RWPE1 (cell line): ENCODE measurements at regions not wholly inside any gene's neighbourhood (a gene's known extent, or its start where the extent isn't known, plus 50 kb on each side); places are given as distances from the start of the nearest gene placed in this dataset.

Experiments used
- CTCF ChIA-PET: fragments of 350-600 bp; sonication (Branson Sonifier 250); formaldehyde crosslinking; extraction: SDS; loops from one replicate; lab custom pipeline; 2021; lab: Yijun Ruan, JAX
- POLR2A ChIA-PET: fragments of 400-600 bp; formaldehyde crosslinking; extraction: SDS; loops from one replicate; lab custom pipeline; 2020; ENCODE audit warnings: antibody characterized with exemption; ENCODE audit not compliant: low non-redundant PET; lab: Yijun Ruan, JAX
- DNase-seq: peaks from one replicate; pipeline ENCODE4 v3.0.0; 2012; ENCODE audit warnings: low spot score
- H3K27ac ChIP-seq: fragments of 450-650 bp; 2 replicates; pipeline ENCODE4 v1.5.1; 2017
- TF ChIP-seq, protein P1 (sequence below): fragments of 450-650 bp; conservative IDR thresholded peaks from 2 replicates; pipeline ENCODE4 v1.5.1; 2017; ENCODE audit warnings: low read depth, mild to moderate bottlenecking

DNA sequence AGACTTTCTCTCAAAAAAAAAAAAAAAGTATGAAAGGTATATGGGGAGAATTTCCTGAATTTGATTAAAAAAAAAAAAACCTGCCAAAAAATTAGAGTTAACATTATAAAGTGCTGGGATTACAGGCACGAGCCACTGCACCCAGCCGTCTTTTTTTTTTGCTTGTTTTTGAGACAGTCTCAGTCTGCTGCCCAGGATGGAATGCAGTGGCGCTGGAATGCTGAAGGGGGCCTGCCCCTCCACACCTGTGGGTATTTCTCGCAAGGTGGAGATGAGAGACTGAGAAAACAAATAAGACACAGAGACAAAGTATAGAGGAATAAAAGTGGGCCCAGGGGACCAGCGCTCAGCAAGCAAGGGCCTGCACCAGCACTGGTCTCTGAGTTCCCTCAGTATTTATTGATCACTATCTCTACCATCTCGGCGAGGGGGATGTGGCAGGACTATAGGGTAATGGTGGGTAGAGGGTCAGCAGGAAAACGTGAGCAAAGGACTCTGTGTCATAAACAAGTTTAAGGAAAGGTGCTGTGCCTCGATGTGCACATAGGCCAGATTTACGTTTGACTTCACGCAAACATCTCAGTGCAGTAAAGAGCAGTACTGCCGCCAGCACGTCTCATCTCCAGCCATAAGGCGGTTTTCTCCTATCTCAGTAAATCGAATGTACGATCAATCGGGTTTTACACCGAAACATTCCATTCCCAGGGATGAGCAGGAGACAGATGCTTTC lies 117.2 kb downstream of the GOSR1 start:
- ChIA-PET CTCF (no interaction called here), POLR2A (no interaction called here)
- no peak overlapping the region for H3K27ac ChIP-seq
- TF ChIP-seq, protein P1, sequence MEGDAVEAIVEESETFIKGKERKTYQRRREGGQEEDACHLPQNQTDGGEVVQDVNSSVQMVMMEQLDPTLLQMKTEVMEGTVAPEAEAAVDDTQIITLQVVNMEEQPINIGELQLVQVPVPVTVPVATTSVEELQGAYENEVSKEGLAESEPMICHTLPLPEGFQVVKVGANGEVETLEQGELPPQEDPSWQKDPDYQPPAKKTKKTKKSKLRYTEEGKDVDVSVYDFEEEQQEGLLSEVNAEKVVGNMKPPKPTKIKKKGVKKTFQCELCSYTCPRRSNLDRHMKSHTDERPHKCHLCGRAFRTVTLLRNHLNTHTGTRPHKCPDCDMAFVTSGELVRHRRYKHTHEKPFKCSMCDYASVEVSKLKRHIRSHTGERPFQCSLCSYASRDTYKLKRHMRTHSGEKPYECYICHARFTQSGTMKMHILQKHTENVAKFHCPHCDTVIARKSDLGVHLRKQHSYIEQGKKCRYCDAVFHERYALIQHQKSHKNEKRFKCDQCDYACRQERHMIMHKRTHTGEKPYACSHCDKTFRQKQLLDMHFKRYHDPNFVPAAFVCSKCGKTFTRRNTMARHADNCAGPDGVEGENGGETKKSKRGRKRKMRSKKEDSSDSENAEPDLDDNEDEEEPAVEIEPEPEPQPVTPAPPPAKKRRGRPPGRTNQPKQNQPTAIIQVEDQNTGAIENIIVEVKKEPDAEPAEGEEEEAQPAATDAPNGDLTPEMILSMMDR: no peak
- DNase-seq: no peak

DNA sequence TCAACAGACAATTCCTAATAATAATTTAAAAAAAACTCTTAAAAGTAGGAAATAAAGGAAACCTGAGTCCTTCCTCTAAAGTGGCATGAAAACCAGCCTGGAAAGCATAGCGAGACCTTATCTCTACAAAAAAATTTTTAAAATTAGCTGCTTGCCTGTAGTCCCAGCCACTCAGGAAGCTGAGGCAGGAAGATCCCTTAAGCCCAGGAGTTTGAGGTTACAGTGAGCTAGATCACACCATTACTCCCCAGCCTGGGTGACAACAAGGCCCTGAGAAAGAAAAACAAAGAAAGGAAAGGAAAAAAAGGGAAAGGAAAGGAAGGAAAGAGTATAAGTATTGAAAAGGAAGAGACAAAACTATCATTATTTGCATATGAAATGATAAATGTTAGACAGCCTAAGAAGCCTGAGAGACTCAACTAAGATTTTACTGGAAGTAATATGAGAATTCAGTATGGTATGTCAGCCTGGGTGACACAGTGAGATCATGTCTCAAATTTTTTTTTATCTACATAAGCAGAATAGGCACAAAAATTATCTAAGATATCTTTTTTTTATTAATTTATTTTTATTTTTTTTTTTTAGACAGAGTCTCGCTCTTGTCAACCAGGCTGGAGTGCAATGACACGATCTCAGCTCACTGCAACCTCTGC lies 113.0 kb downstream of the GOSR1 start:
- DNase-seq: no peak
- CTCF ChIA-PET: interaction anchor here (0.7 kb wide), 1 partner anchor 46 kb away, joined by 3 read pairs; no protein-coding TSS in a partner anchor
- TF ChIP-seq, protein P1: no peak
- H3K27ac ChIP-seq: no peak overlapping the region
- POLR2A ChIA-PET: no interaction called here

DNA sequence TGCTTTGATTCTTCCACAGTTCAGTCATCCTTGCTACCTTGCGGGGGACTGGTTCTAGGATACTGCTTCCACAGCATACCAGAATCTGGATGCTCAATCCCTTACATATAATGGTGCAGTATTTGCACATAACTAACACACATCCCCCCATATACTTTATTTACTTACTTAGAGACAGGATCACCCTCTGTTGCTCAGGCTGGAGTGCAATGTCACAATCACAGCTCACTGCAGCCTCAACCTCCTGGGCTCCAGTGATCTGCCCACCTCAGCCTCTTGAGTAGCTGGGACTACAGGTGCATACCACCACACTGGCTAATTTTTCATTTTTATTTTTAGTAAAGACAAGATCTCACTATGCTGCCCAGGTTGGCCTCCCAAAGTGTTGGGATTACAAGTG lies 112.2 kb downstream of the GOSR1 start:
- POLR2A ChIA-PET: no interaction called here
- H3K27ac ChIP-seq: no peak overlapping the region
- DNase-seq: no peak
- TF ChIP-seq, protein P1: no peak
- CTCF ChIA-PET: interaction anchor here (0.7 kb wide), 1 partner anchor 45 kb away, joined by 3 read pairs; no protein-coding TSS in a partner anchor

DNA sequence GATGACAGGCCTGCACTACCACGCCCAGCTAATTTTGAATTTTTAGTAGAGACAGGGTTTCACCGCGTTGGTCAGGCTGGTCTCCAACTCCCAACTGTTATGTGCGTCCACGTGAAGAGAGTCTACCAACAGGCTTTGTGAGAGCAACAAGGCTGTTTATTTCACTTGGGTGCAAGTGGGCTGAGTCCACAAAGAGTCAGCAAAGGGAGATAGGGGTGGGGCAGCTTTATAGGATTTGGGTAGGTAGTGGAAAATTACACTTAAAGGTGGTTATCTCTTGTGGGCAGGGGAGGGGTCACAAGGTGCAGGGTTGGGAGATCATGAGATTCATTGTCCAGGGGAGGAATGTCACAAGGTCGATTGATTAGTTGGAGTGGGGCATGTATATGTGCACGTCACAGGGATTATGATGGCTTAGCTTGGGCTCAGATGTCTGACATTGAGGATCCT lies 111.6 kb downstream of the GOSR1 start:
- H3K27ac ChIP-seq: no peak overlapping the region
- TF ChIP-seq, protein P1: no peak
- DNase-seq: no peak
- POLR2A ChIA-PET: no interaction called here
- CTCF ChIA-PET: no interaction called here

DNA sequence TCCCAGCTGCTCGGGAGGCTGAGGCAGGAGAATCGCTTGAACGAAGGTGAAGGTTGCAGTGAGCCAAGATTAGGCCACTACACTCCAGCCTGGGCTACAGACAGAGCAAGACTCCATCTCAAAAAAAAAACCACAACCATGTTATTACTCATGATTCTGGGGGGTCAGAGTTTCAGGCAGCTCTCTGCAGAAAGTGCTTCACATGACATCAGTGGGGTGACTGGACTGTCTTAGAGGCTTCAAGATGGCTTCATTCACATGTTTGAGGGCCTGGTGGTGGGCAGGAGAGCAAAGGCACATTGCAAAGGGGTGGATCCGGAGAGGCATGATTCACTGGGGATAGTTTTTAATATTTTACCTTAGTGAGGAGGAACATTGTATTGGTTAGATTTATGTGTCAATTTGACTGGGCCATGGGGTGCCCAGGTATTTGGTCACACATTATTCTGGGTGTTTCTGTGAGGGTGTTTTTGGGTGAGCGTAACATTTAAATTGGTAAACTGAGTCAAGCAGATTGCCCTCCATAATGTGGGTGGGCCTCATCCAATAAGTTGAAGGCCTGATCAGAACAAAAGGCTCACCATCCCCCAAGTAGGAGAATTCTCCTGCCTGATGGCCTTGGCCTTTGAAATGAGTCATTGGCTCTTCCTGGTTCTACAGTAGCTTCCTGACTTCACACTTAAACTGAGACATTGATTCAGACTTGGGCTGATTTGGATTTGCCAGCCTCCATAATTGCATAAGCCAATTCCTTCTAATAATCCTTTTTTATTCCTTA lies 109.8 kb downstream of the GOSR1 start:
- DNase-seq: peak; percentile 13
- TF ChIP-seq, protein P1: no peak
- ChIA-PET CTCF (no interaction called here), POLR2A (no interaction called here)
- no peak overlapping the region for H3K27ac ChIP-seq

DNA sequence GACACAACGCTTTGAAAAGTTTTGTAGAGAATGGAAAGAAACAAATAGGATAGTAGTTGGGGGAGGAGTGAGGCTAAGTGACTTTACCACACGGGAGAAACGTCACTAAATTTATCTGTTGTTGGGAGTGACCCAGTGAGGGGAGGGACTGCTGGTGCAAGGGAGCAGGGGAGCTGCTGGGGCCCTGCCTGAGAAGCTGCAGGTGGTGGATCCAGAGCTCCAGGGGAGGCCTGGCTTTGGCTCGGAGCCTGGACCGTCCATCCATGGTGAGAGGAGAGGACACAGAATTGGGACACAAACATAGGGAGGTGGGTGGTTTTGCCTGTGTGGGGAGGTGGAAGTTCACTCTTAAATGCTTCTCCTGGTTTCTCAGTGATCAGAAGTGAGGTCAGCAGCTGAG lies 107.6 kb downstream of the GOSR1 start:
- TF ChIP-seq, protein P1: no peak
- H3K27ac ChIP-seq: no peak overlapping the region
- DNase-seq: no peak
- POLR2A ChIA-PET: no interaction called here
- CTCF ChIA-PET: no interaction called here
